H9 (cell line): ENCODE measurements at regions not wholly inside any gene's neighbourhood (a gene's known extent, or its start where the extent isn't known, plus 50 kb on each side); places are given as distances from the start of the nearest gene placed in this dataset.

ENCODE experiments used
- DNase-seq: peaks from one replicate; pipeline ENCODE4 v3.0.0-alpha.2; 2017
- H2AFZ ChIP-seq: one replicate; pipeline ENCODE4 v1.6.1; 2013; ENCODE audit warnings: mild to moderate bottlenecking, low read length, control low read depth, moderate library complexity
- H2AK5ac ChIP-seq: 2 replicates; pipeline ENCODE4 v1.6.1; 2013; ENCODE audit warnings: low read length, control low read depth, mixed read lengths; ENCODE audit not compliant: insufficient read length
- H2BK120ac ChIP-seq: one replicate; pipeline ENCODE4 v1.6.1; 2013; ENCODE audit warnings: low read depth, mild to moderate bottlenecking, low read length, control low read depth, inconsistent platforms; ENCODE audit not compliant: poor library complexity, severe bottlenecking
- H2BK12ac ChIP-seq: 2 replicates; pipeline ENCODE4 v1.6.1; 2013; ENCODE audit warnings: low read length, control low read depth, mixed read lengths, low read depth; ENCODE audit not compliant: insufficient read length
- H2BK15ac ChIP-seq: 2 replicates; pipeline ENCODE4 v1.6.1; 2013; ENCODE audit warnings: low read depth, low read length, control low read depth
- H2BK20ac ChIP-seq: one replicate; pipeline ENCODE4 v1.6.1; 2013; ENCODE audit warnings: low read depth, mild to moderate bottlenecking, low read length, control low read depth, inconsistent platforms; ENCODE audit not compliant: poor library complexity, severe bottlenecking
- H2BK5ac ChIP-seq: 2 replicates; pipeline ENCODE4 v1.6.1; 2013; ENCODE audit warnings: low read length, control low read depth, mixed read lengths; ENCODE audit not compliant: insufficient read length
- H3K14ac ChIP-seq: 2 replicates; pipeline ENCODE4 v1.6.1; 2013; ENCODE audit warnings: low read length, control low read depth; ENCODE audit not compliant: insufficient read depth
- H3K18ac ChIP-seq: 2 replicates; pipeline ENCODE4 v1.6.1; 2013; ENCODE audit warnings: low read depth, mild to moderate bottlenecking, mixed read lengths, low read length, control low read depth; ENCODE audit not compliant: insufficient read length
- H3K23ac ChIP-seq: 2 replicates; pipeline ENCODE4 v1.6.1; 2013; ENCODE audit warnings: low read length, control low read depth, mixed read lengths, low read depth; ENCODE audit not compliant: insufficient read length
- H3K23me2 ChIP-seq: 2 replicates; pipeline ENCODE4 v1.6.1; 2013; ENCODE audit warnings: low read depth, mild to moderate bottlenecking, mixed read lengths, low read length, control low read depth; ENCODE audit not compliant: insufficient read length, poor library complexity, severe bottlenecking
- H3K27ac ChIP-seq: 2 replicates; pipeline ENCODE4 v1.5.1; 2013; ENCODE audit warnings: low read length, control low read depth, mixed read lengths, low read depth; ENCODE audit not compliant: insufficient read length
- H3K27me3 ChIP-seq: 2 replicates; pipeline ENCODE4 v1.6.1; 2013; ENCODE audit warnings: low read length, control low read depth, inconsistent platforms; ENCODE audit not compliant: insufficient read depth
- H3K4ac ChIP-seq: 2 replicates; pipeline ENCODE4 v1.6.1; 2013; ENCODE audit warnings: low read depth, mild to moderate bottlenecking, control low read depth, inconsistent platforms, low read length, moderate library complexity
- H3K4me1 ChIP-seq: 2 replicates; pipeline ENCODE4 v1.6.1; 2013; ENCODE audit warnings: low read length, control low read depth, inconsistent platforms; ENCODE audit not compliant: insufficient read depth
- H3K4me2 ChIP-seq: 2 replicates; pipeline ENCODE4 v1.6.1; 2013; ENCODE audit warnings: low read length, control low read depth, mixed read lengths; ENCODE audit not compliant: insufficient read length, insufficient read depth
- H3K56ac ChIP-seq: 2 replicates; pipeline ENCODE4 v1.6.1; 2013; ENCODE audit warnings: low read depth, mild to moderate bottlenecking, mixed read lengths, low read length, control low read depth; ENCODE audit not compliant: insufficient read length
- H3K79me1 ChIP-seq: 2 replicates; pipeline ENCODE4 v1.6.1; 2013; ENCODE audit warnings: low read depth, mild to moderate bottlenecking, moderate library complexity, low read length, control low read depth, inconsistent platforms; ENCODE audit not compliant: insufficient read depth, poor library complexity, severe bottlenecking
- H3K79me2 ChIP-seq: 2 replicates; pipeline ENCODE4 v1.6.1; 2013; ENCODE audit warnings: low read length, control low read depth, inconsistent platforms; ENCODE audit not compliant: insufficient read depth
- H3K9ac ChIP-seq: 2 replicates; pipeline ENCODE4 v1.6.1; 2013; ENCODE audit warnings: low read length, control low read depth, mixed read lengths; ENCODE audit not compliant: insufficient read length; ENCODE audit errors: extremely low read depth
- H3K9me3 ChIP-seq: one replicate; pipeline ENCODE4 v1.6.1; 2013; ENCODE audit warnings: low read depth, low read length, inconsistent platforms; ENCODE audit not compliant: control insufficient read depth
- H3T11ph ChIP-seq: one replicate; pipeline ENCODE4 v1.6.1; 2013; ENCODE audit warnings: mild to moderate bottlenecking, low read length, control low read depth, inconsistent platforms
- H4K20me1 ChIP-seq: one replicate; pipeline ENCODE4 v1.6.1; 2013; ENCODE audit not compliant: control insufficient read depth, insufficient read length, insufficient read depth
- H4K5ac ChIP-seq: 2 replicates; pipeline ENCODE4 v1.6.1; 2013; ENCODE audit warnings: low read depth, mild to moderate bottlenecking, mixed read lengths, low read length, control low read depth; ENCODE audit not compliant: insufficient read length
- H4K8ac ChIP-seq: replicated peaks from 2 replicates; pipeline ENCODE4 v1.6.1; 2013; ENCODE audit warnings: low read length, control low read depth, mixed read lengths, low read depth; ENCODE audit not compliant: insufficient read length
- H4K91ac ChIP-seq: 2 replicates; pipeline ENCODE4 v1.6.1; 2013; ENCODE audit warnings: low read depth, mild to moderate bottlenecking, moderate library complexity, mixed read lengths, low read length, control low read depth; ENCODE audit not compliant: insufficient read length
- H3K27ac Mint-ChIP-seq, 3 experiments: 2 replicates in 2 of 3; 3 replicates in 1 of 3; pipeline ENCODE4 v1.8.0; 2020 to 2021; ENCODE audit warnings: mixed read lengths in 3 of 3, mild to moderate bottlenecking in 1 of 3, moderate library complexity in 1 of 3
- H3K27me3 Mint-ChIP-seq: 2 replicates; pipeline ENCODE4 v1.8.0; 2021; ENCODE audit warnings: low read depth, mild to moderate bottlenecking, moderate library complexity, mixed read lengths
- H3K36me3 Mint-ChIP-seq, 3 experiments: 2 replicates in 2 of 3; 3 replicates in 1 of 3; pipeline ENCODE4 v1.8.0; 2020 to 2021; ENCODE audit warnings: low read depth in 3 of 3, mixed read lengths in 3 of 3; ENCODE audit not compliant: insufficient read depth in 1 of 3
- H3K4me1 Mint-ChIP-seq, 2 experiments: 2 replicates each; pipeline ENCODE4 v1.8.0; 2020; ENCODE audit warnings: mixed read lengths in 2 of 2
- H3K4me3 Mint-ChIP-seq, 2 experiments: 2 replicates in 1 of 2; 3 replicates in 1 of 2; pipeline ENCODE4 v1.8.0; 2020 to 2021; ENCODE audit warnings: mild to moderate bottlenecking in 2 of 2, mixed read lengths in 2 of 2, moderate library complexity in 1 of 2
- H3K9me3 Mint-ChIP-seq, 2 experiments: 2 replicates in 1 of 2; 3 replicates in 1 of 2; pipeline ENCODE4 v1.8.0; 2020; ENCODE audit warnings: mild to moderate bottlenecking in 2 of 2, mixed read lengths in 2 of 2, moderate library complexity in 1 of 2
- WGBS: extraction: QIAGEN DNeasy Blood & Tissue Kit; methylation state at CpG from one replicate; pipeline ENCODE4 v1.1.7; 2013; ENCODE audit warnings: missing lambda C conversion rate, low lambda C conversion rate, mixed read lengths; ENCODE audit not compliant: insufficient read length; ENCODE audit errors: extremely low coverage; 5-methylcytosine and 5-hydroxymethylcytosine counted together
- TF ChIP-seq, protein P1 (sequence below): fragments of 200-600 bp; sonication (generic); conservative IDR thresholded peaks from 3 replicates; pipeline ENCODE4 v1.8.0; 2021; ENCODE audit warnings: antibody characterized with exemption, mild to moderate bottlenecking

DNA sequence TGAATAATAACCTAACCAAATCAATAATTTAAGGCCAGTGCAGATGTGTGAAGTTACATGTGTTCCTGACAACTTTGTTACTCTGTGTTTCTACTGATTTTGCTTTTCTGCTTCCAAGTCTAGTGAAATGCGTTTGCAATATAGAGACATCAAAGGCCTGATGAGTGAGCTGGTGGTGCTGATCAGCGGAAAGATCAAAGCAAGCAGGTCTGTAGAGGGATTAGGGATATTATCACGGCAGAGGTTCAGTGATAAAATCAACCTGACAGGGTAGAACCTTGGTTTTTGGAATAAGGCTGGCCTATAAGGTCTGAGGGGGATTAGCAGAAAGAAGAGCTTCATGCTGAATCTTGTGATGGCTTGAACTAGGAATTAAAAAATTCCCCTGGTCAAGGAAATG, 111.7 kb downstream of the EDEM1 start:
- Histone ChIP-seq H2BK5ac (no peak overlapping the region), H3K27ac (no peak overlapping the region), H3K18ac (no peak overlapping the region), H3K56ac (no peak overlapping the region), H3T11ph (no peak overlapping the region), H2AFZ (no peak overlapping the region), H3K4me2 (no peak overlapping the region), H3K4ac (no peak overlapping the region), H3K9ac (no peak overlapping the region), H2BK120ac (no peak overlapping the region), H3K14ac (no peak overlapping the region), H2AK5ac (no peak overlapping the region), H4K20me1 (no peaks in the 10 kb centered on the region), H2BK15ac (no peak overlapping the region), H3K23me2 (no peaks in the 10 kb centered on the region), H3K23ac (no peak overlapping the region), H3K79me2 (no peaks in the 10 kb centered on the region), H2BK12ac (no peak overlapping the region), H2BK20ac (no peak overlapping the region), H4K5ac (no peak overlapping the region), H3K4me1 (no peaks in the 10 kb centered on the region), H3K79me1 (no peaks in the 10 kb centered on the region), H4K8ac (no peak overlapping the region), H4K91ac (no peak overlapping the region), H3K27me3 (no peaks in the 10 kb centered on the region), H3K9me3 (no peaks in the 10 kb centered on the region)
- WGBS, result no CpG with 5 or more reads among the region's 3 CpGs
- no peaks in the 10 kb centered on the region for H3K9me3 Mint-ChIP-seq
- no peak overlapping the region for H3K4me3 Mint-ChIP-seq
- TF ChIP-seq, protein P1, sequence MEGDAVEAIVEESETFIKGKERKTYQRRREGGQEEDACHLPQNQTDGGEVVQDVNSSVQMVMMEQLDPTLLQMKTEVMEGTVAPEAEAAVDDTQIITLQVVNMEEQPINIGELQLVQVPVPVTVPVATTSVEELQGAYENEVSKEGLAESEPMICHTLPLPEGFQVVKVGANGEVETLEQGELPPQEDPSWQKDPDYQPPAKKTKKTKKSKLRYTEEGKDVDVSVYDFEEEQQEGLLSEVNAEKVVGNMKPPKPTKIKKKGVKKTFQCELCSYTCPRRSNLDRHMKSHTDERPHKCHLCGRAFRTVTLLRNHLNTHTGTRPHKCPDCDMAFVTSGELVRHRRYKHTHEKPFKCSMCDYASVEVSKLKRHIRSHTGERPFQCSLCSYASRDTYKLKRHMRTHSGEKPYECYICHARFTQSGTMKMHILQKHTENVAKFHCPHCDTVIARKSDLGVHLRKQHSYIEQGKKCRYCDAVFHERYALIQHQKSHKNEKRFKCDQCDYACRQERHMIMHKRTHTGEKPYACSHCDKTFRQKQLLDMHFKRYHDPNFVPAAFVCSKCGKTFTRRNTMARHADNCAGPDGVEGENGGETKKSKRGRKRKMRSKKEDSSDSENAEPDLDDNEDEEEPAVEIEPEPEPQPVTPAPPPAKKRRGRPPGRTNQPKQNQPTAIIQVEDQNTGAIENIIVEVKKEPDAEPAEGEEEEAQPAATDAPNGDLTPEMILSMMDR, result no peak
- H3K27ac Mint-ChIP-seq, result no peak overlapping the region
- no peaks in the 10 kb centered on the region for H3K4me1 Mint-ChIP-seq
- no peaks in the 10 kb centered on the region for H3K27me3 Mint-ChIP-seq
- no peak for DNase-seq
- no peaks in the 10 kb centered on the region for H3K36me3 Mint-ChIP-seq
